Activated T-helper 2 cell treated with anti-CD3 and anti-CD28 coated beads, Interferon-gamma antibody, Interleukin-2, Interleukin-4, amounts not matched to agents 10 μg/mL and 5 μg/mL and 100 μg/mL, durations not matched to agents 14 hours and 24 hours and 36 hours (primary cell): ENCODE measurements at regions not wholly inside any gene's neighbourhood (a gene's known extent, or its start where the extent isn't known, plus 50 kb on each side); places are given as distances from the start of the nearest gene placed in this dataset.

Source experiments
- DNase-seq: peaks from one replicate; pipeline ENCODE4 v3.0.0; 2021; ENCODE audit warnings: low spot score
- H3K27ac Mint-ChIP-seq: one replicate; pipeline ENCODE4 v1.8.0; 2021; ENCODE audit warnings: mixed read lengths
- H3K27me3 Mint-ChIP-seq: one replicate; pipeline ENCODE4 v1.8.0; 2021; ENCODE audit warnings: low read depth, mixed read lengths
- H3K36me3 Mint-ChIP-seq: one replicate; pipeline ENCODE4 v1.8.0; 2021; ENCODE audit warnings: low read depth, mixed read lengths
- H3K4me1 Mint-ChIP-seq: one replicate; pipeline ENCODE4 v1.8.0; 2021; ENCODE audit warnings: low read depth, mixed read lengths
- H3K4me3 Mint-ChIP-seq: one replicate; pipeline ENCODE4 v1.8.0; 2021; ENCODE audit warnings: low read depth, mild to moderate bottlenecking, moderate library complexity, mixed read lengths
- H3K9me3 Mint-ChIP-seq: one replicate; pipeline ENCODE4 v1.8.0; 2021; ENCODE audit warnings: mixed read lengths
- intact Hi-C: fragments of 100-400 bp; cut with micrococcal nuclease; formaldehyde crosslinking; loops from one replicate; pipeline ENCODE4 v1.15.1; 2023

GRCh38 chr2:24418166-24418841, 58.0 kb upstream of the ITSN2 start:
- H3K4me3 Mint-ChIP-seq, result no peak overlapping the region
- H3K36me3 Mint-ChIP-seq, result no peaks in the 10 kb centered on the region
- H3K27ac Mint-ChIP-seq, result no peak overlapping the region
- no peaks in the 10 kb centered on the region for H3K4me1 Mint-ChIP-seq
- peaks cover 6% of the 10 kb centered on the region for H3K27me3 Mint-ChIP-seq
- intact Hi-C loops, result loop anchor here (5.0 to 10.0 kb wide), 2 partner anchors 156 to 554 kb away; partner anchors contain the start of gene DNAJC27
- H3K9me3 Mint-ChIP-seq, result no peaks in the 10 kb centered on the region
- no peak for DNase-seq

DNA sequence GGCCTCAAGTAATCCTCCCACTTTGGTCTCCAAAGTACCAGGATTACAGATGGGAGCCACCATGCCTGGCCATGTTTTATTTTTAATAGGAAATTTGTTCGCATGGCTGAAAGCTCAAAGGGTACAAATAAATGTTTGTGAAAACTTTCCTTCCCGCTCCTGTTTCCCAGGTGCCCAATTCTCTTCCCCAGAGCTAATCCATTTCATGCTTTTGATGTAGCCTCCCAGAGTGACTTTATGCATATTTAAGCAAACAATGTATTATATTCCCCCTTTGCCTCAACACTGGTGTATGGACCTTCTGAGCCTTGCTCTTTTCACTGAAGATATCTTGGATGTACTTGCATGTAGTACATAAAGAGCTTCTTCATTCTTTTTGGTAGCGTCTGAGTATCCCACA, 52.5 kb upstream of the ITSN2 start:
- peaks cover 2% of the 10 kb centered on the region for H3K27me3 Mint-ChIP-seq
- intact Hi-C loops, result loop anchor here (5.0 to 10.0 kb wide), 2 partner anchors 162 to 509 kb away; partner anchors contain the start of gene ADCY3
- H3K4me3 Mint-ChIP-seq, result no peak overlapping the region
- H3K27ac Mint-ChIP-seq, result no peak overlapping the region
- no peaks in the 10 kb centered on the region for H3K9me3 Mint-ChIP-seq
- H3K4me1 Mint-ChIP-seq, result peaks cover 1% of the 10 kb centered on the region
- H3K36me3 Mint-ChIP-seq, result no peaks in the 10 kb centered on the region
- DNase-seq, result no peak

DNA sequence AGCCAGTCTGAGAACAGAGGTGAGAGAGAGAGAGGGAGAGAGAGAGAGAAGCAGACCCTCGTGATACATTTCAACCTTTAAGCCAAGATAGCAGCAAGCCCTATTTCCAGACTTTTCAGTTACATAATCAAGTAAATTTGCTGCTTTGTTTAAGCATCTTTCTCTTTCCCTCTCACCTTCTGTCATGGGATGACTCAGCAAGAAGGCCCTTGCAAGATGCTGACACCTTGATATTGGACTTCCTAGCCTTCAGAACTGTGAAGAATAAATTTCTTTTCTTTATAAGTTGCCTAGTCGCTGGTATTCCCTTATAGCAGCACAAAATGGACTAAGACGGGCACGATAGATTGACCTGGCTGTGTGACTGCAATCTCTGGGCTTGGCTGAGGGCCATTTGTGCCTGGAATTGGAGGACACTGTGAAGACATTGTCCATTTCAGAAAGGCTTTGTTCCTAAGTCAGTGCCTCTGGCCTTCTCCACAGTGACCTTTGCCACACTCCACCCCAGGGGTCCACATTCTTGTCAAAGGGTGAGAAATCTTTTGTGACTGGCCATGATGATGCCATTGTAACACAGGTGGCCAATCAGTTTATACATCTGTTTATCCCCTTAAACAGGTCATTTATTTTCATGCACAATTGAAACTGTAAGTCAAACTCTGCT, 51.3 kb upstream of the ITSN2 start:
- DNase-seq, result no peak

GRCh38 chr2:24410976-24411375, 50.6 kb upstream of the ITSN2 start:
- H3K36me3 Mint-ChIP-seq, result no peaks in the 10 kb centered on the region
- DNase-seq, result no peak
- H3K27me3 Mint-ChIP-seq, result peaks cover 5% of the 10 kb centered on the region
- no peaks in the 10 kb centered on the region for H3K9me3 Mint-ChIP-seq
- H3K27ac Mint-ChIP-seq, result no peak overlapping the region
- peaks cover 1% of the 10 kb centered on the region for H3K4me1 Mint-ChIP-seq
- intact Hi-C loops, result loop anchor here (1.0 to 10.0 kb wide), 5 partner anchors 164 to 786 kb away; partner anchors contain the start of gene ADCY3
- no peak overlapping the region for H3K4me3 Mint-ChIP-seq

More for the DNA sequence above, 51.3 kb upstream of the ITSN2 start:
- no peaks in the 10 kb centered on the region for H3K9me3 Mint-ChIP-seq
- H3K27me3 Mint-ChIP-seq, result peaks cover 5% of the 10 kb centered on the region
- peaks cover 1% of the 10 kb centered on the region for H3K4me1 Mint-ChIP-seq
- H3K4me3 Mint-ChIP-seq, result no peak overlapping the region
- no peak overlapping the region for H3K27ac Mint-ChIP-seq
- intact Hi-C loops, result loop anchor here (2.0 to 10.0 kb wide), 4 partner anchors 163 to 785 kb away; partner anchors contain the start of gene ADCY3
- no peaks in the 10 kb centered on the region for H3K36me3 Mint-ChIP-seq

DNA sequence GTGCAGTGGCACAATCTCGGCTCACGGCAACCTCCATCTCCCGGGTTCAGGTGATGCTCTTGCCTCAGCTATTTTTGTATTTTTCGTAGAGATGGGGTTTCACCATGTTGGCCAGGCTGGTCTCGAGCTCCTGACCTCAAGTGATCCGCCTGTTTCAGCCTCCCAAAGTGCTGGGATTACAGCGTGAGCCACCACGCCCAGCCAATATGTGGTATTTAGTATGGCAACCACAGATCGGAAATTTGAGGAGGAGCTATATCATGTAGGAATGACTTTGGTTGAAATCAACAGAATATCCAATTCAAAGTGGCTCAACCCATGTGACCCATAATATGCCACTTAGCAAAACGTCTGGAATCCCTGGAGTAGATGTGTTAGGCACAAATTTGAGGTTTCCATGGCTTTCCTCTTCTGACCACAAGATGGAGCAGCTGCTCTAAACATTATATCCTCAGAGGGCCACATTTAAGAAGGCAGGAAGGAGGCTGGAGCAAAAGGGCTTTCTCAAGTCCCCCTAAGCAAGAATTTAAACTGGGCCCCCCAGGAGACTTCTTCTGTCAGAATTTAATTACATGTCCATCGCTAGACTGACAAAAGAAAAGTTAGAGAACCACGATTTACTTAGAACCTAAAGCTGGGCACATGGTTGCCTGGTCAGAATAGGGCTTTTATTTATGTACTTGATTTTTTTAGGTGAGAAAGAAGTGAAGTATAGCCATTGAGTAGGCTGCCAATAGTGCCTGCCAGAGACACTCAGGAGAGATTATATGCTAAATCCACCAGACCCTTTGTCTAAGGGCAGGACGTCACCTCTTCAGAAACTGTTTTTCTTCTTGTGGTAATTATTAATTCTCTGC, 49.6 kb upstream of the ITSN2 start:
- H3K4me3 Mint-ChIP-seq, result no peak overlapping the region
- peaks cover 5% of the 10 kb centered on the region for H3K27me3 Mint-ChIP-seq
- no peak overlapping the region for H3K27ac Mint-ChIP-seq
- no peaks in the 10 kb centered on the region for H3K36me3 Mint-ChIP-seq
- intact Hi-C loops, result loop anchor here (1.0 to 10.0 kb wide), 5 partner anchors 165 to 787 kb away; partner anchors contain the start of gene ADCY3
- DNase-seq, result peak; percentile 19
- peaks cover 1% of the 10 kb centered on the region for H3K4me1 Mint-ChIP-seq
- H3K9me3 Mint-ChIP-seq, result no peaks in the 10 kb centered on the region
